ENCODE measurements at regions not wholly inside any gene's neighbourhood (a gene's known extent, or its start where the extent isn't known, plus 50 kb on each side); places are given as distances from the start of the nearest gene placed in this dataset.

DNA sequence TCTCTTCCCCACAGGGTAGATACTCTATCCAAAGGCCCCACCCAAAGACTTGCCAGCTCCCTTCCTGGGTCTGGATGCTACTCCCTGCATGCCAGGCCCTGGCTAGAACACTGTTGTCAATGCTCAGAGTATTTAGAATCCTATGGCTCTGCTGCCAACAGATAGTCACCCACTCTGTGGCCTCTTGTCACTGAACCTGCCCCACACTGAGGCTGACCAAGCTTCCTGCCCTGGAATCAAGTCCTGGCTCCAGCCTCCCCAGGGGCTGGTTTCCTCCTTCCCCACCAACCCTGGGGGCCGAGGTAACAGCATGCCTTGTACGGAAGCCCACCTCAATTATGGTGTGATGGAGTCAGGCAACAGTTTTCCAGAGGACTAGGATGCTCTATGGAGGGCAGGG is 63.3 kb downstream of the EFNB1 start:
- TF ChIP-seq, protein P1, sequence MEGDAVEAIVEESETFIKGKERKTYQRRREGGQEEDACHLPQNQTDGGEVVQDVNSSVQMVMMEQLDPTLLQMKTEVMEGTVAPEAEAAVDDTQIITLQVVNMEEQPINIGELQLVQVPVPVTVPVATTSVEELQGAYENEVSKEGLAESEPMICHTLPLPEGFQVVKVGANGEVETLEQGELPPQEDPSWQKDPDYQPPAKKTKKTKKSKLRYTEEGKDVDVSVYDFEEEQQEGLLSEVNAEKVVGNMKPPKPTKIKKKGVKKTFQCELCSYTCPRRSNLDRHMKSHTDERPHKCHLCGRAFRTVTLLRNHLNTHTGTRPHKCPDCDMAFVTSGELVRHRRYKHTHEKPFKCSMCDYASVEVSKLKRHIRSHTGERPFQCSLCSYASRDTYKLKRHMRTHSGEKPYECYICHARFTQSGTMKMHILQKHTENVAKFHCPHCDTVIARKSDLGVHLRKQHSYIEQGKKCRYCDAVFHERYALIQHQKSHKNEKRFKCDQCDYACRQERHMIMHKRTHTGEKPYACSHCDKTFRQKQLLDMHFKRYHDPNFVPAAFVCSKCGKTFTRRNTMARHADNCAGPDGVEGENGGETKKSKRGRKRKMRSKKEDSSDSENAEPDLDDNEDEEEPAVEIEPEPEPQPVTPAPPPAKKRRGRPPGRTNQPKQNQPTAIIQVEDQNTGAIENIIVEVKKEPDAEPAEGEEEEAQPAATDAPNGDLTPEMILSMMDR (IDR thresholded peaks at IDR 0.05; ENCODE audit: low read length), result no peak
- TF ChIP-seq EZH2 (optimal IDR thresholded peaks at IDR 0.05; ENCODE audit: low read depth, low read length), result no peak

All from MM.1S (cell line).